ENCODE measurements at regions not wholly inside any gene's neighbourhood (a gene's known extent, or its start where the extent isn't known, plus 50 kb on each side); places are given as distances from the start of the nearest gene placed in this dataset.

DNA sequence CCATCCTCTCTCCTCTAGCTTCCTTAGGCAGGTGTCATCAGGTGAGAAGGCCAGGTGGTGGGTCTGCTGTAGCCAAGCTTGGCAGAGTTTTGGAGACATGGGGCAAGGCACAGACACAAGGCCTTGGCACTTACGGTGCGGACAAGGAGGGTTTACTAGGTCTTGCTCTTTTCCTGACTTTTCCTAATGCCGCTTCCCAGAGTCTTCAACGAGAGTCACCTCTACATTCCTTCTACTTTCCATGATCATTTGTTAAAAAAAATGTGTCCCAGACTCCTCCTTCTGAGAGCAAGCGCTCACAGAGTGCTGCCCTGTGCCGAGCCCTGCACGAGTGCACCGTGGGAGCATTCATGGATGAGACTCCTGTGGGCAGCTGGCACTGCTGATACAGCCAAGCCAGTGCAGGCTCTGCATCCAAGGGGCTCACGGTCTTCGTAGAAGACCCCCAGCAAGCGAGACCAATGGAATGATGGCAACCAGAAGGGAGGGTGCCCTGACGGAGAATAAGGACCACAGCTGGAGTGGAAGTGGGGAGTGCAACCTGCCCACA is 243.0 kb upstream of the MKI67 start:
- Histone ChIP-seq H3K36me3 (ENCODE audit: control insufficient read depth, insufficient read depth, low read length) (no peaks in the 10 kb centered on the region), H3K4me3 (ENCODE audit: low read length) (no peak overlapping the region), H3K9me3 (ENCODE audit: control insufficient read depth, low read length) (no peaks in the 10 kb centered on the region), H3K4me1 (ENCODE audit: control insufficient read depth, insufficient read depth, low read length) (no peaks in the 10 kb centered on the region), H3K9ac (ENCODE audit: low read length) (no peak overlapping the region), H3K27me3 (ENCODE audit: control insufficient read depth, insufficient read depth, low read length) (no peaks in the 10 kb centered on the region)

DNA sequence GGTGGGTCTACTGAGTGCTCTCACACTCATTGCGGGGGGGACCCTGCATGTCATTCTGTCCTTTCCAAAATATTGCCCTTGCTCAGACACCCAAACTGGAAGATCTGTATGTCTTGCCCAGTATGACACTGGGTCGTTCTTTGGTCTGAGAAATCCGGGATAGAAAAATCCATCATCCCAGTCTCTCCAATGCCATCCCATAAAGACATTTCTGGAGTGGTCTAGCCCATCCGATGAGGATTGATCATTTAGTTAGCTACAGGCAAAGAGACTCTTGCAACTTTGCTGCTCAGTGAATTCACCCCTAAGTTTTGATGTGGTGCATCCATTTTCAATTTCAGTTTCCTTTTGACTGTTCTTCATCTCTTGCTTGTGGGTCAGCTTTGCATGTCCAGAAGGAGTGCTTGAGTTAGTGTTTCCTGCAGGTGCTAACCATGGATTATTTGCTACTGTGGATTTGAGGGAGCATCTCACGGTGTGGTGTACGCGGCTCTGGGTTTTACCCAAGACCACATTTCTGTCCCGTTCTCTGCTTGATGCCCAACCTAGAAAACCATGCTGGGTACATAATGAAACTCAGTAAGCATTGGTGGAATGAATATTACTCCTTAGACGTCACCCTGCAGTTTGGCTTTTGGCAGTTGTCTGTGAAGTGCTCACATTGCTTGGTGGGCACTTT is 247.0 kb upstream of the MKI67 start:
- no peaks in the 10 kb centered on the region for H3K9me3 ChIP-seq (ENCODE audit: control insufficient read depth, low read length)
- no peaks in the 10 kb centered on the region for H3K36me3 ChIP-seq (ENCODE audit: control insufficient read depth, insufficient read depth, low read length)
- no peak overlapping the region for H3K4me3 ChIP-seq (ENCODE audit: low read length)
- no peak overlapping the region for H3K9ac ChIP-seq (ENCODE audit: low read length)
- no peaks in the 10 kb centered on the region for H3K4me1 ChIP-seq (ENCODE audit: control insufficient read depth, insufficient read depth, low read length)
- no peaks in the 10 kb centered on the region for H3K27me3 ChIP-seq (ENCODE audit: control insufficient read depth, insufficient read depth, low read length)

DNA sequence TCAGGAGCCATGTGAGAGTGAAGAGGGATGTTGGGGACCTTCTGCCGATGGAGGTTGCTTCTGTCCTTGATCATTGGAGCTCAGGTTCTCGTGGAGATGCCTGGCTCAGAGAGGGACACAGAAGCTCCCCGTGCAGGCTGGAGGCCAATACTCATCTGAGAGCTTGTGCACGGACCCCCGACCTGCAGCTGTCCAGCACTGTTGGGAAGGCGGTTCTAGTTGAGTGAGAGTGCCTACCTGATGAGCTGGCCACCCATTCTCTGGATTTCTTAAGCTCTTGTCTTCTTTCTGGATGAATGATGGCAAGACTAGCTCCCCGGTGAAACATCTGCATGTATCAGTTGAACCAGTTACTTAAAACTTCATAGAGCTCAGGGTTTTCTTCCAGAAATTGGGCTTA is 247.6 kb upstream of the MKI67 start:
- Histone ChIP-seq H3K4me1 (ENCODE audit: control insufficient read depth, insufficient read depth, low read length) (no peaks in the 10 kb centered on the region), H3K27me3 (ENCODE audit: control insufficient read depth, insufficient read depth, low read length) (no peaks in the 10 kb centered on the region), H3K9me3 (ENCODE audit: control insufficient read depth, low read length) (no peaks in the 10 kb centered on the region), H3K4me3 (ENCODE audit: low read length) (no peak overlapping the region), H3K36me3 (ENCODE audit: control insufficient read depth, insufficient read depth, low read length) (no peaks in the 10 kb centered on the region), H3K9ac (ENCODE audit: low read length) (no peak overlapping the region)

DNA sequence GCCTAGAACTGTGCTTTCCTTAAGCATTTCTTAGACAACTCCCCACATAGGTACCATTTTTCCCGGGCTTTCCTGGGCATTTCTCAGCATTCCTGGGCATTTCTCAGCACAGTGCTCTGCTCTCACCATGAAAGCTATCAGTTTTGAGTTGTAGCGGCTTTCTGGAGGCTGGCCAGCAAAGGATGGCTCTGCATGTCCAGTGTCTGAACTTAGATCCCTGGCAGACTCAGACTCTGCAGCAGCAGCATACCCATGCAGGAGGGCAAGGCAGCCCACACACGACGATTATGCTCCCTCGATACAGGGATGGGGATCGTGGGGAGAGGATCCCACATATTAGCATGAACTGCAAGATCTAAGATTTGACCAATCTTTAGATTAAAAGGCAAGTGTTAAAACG is 248.9 kb upstream of the MKI67 start:
- Histone ChIP-seq H3K9ac (ENCODE audit: low read length) (no peak overlapping the region), H3K4me1 (ENCODE audit: control insufficient read depth, insufficient read depth, low read length) (no peaks in the 10 kb centered on the region), H3K36me3 (ENCODE audit: control insufficient read depth, insufficient read depth, low read length) (no peaks in the 10 kb centered on the region), H3K27me3 (ENCODE audit: control insufficient read depth, insufficient read depth, low read length) (no peaks in the 10 kb centered on the region), H3K4me3 (ENCODE audit: low read length) (no peak overlapping the region), H3K9me3 (ENCODE audit: control insufficient read depth, low read length) (no peaks in the 10 kb centered on the region)

DNA sequence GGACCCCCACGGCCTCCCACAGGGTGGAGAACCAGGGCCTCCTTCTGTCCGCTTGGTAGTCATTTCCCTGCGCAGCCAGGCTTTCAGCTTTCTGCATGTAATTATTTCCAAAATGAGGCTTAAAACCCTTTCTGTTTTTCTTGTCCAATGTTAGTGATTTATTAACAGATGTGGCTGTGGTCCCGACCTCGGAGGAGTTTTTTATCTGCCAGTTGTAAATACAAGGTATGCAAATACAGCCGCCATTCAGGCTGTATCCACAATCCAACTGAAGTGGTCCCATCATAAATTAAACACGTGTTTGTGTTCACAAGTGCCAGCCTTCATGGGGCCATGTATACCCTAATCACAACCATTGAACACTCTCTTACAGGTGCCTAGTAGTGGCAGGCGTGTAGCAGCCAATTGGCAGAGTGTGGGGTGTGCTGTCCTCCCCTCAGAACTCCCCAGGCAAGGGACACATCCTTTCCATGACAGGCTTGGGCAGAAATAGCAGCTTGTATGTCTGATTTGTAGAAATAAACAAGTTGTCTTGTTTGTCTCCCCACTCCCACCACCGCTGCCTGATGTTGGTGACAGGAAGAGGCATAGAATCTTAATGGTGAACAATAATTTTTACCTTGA is 251.3 kb upstream of the MKI67 start:
- no peaks in the 10 kb centered on the region for H3K36me3 ChIP-seq (ENCODE audit: control insufficient read depth, insufficient read depth, low read length)
- H3K4me1 ChIP-seq (ENCODE audit: control insufficient read depth, insufficient read depth, low read length), result no peaks in the 10 kb centered on the region
- H3K27me3 ChIP-seq (ENCODE audit: control insufficient read depth, insufficient read depth, low read length), result no peaks in the 10 kb centered on the region
- H3K4me3 ChIP-seq (ENCODE audit: low read length), result no peak overlapping the region
- H3K9ac ChIP-seq (ENCODE audit: low read length), result no peak overlapping the region
- H3K9me3 ChIP-seq (ENCODE audit: control insufficient read depth, low read length), result no peaks in the 10 kb centered on the region

DNA sequence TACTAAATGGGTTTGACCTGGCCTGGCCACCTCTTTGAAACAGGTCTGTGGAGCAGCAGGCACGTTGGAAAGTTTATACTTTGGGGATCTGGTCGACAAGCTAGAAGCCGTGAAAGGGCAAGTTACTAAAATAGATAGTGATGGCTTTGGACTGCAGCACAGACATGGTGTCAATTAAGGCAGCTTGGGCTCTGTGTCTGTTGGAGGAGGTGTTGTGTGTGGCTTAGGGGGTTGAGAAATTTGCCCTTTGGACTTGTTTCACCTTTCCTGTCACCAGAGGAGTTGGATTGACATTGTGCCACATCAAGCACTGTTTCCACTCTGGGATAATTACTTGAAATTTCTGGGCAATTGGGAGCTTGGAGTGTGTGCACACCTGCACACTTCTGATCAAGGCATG is 251.8 kb upstream of the MKI67 start:
- no peaks in the 10 kb centered on the region for H3K9me3 ChIP-seq (ENCODE audit: control insufficient read depth, low read length)
- H3K9ac ChIP-seq (ENCODE audit: low read length), result no peak overlapping the region
- H3K4me1 ChIP-seq (ENCODE audit: control insufficient read depth, insufficient read depth, low read length), result no peaks in the 10 kb centered on the region
- no peaks in the 10 kb centered on the region for H3K36me3 ChIP-seq (ENCODE audit: control insufficient read depth, insufficient read depth, low read length)
- no peak overlapping the region for H3K4me3 ChIP-seq (ENCODE audit: low read length)
- H3K27me3 ChIP-seq (ENCODE audit: control insufficient read depth, insufficient read depth, low read length), result no peaks in the 10 kb centered on the region

DNA sequence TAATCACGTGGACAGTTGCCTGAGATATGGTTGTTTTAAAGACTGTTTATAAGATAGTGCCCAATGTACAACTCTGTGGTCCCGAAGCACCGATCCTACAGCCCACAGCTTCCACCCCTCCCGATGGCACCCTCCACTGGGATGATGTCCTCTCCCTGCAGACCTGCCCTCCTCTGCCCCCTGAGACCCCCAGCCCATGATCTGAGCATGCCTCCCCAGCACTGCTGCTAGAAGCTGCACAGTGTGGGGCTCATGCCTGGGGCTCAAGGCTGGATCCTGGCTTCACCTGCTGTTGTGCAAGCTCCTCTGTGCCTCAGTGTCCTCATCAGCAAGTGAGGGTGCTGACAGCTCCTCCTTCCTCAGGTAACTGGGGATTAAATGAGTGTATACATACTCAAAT is 254.7 kb upstream of the MKI67 start:
- H3K9ac ChIP-seq (ENCODE audit: low read length), result no peak overlapping the region
- no peak overlapping the region for H3K4me3 ChIP-seq (ENCODE audit: low read length)
- H3K36me3 ChIP-seq (ENCODE audit: control insufficient read depth, insufficient read depth, low read length), result no peaks in the 10 kb centered on the region
- no peaks in the 10 kb centered on the region for H3K9me3 ChIP-seq (ENCODE audit: control insufficient read depth, low read length)
- no peaks in the 10 kb centered on the region for H3K4me1 ChIP-seq (ENCODE audit: control insufficient read depth, insufficient read depth, low read length)
- H3K27me3 ChIP-seq (ENCODE audit: control insufficient read depth, insufficient read depth, low read length), result no peaks in the 10 kb centered on the region

DNA sequence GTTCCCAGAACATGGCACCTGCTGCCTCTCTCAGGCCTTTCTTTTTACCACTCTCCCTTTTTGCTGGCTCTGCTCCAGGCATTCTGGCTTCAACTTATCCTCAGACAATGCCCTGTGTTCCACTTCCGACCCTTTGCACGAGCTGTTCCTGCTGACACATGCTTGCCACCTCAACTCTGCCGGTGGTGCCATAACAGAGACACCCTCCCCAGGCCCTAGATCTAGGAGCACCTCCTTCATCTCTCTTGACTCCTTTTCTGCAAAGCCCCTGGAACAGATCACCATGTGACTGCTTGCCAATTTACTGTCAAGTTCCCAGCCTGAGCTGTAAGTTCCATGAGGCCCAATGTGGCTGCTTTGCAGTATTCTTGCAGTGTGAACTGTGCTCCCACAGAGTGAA is 256.0 kb upstream of the MKI67 start:
- Histone ChIP-seq H3K9me3 (ENCODE audit: control insufficient read depth, low read length) (no peaks in the 10 kb centered on the region), H3K27me3 (ENCODE audit: control insufficient read depth, insufficient read depth, low read length) (no peaks in the 10 kb centered on the region), H3K9ac (ENCODE audit: low read length) (no peak overlapping the region), H3K36me3 (ENCODE audit: control insufficient read depth, insufficient read depth, low read length) (no peaks in the 10 kb centered on the region), H3K4me3 (ENCODE audit: low read length) (no peak overlapping the region), H3K4me1 (ENCODE audit: control insufficient read depth, insufficient read depth, low read length) (no peaks in the 10 kb centered on the region)

DNA sequence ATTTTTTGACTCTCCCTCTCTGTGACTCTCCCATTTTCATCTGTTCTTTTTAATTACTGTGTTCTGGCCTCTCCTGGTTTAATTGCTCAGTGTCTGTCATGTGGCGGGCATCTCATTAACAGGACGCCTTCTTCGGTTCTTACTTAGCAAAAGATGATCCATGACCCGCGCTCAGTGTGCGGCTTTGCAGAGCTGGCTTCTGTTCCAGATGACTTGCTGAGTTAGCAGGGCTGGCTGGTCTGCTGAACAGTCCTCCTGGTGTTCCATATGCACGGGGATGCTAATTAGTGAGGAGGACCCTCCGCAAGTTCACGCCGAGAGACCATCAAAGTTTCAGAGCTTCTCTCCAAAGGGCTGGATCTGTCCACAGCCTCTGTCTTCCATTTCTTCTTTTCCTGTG is 258.6 kb upstream of the MKI67 start:
- H3K4me3 ChIP-seq (ENCODE audit: low read length), result no peak overlapping the region
- no peaks in the 10 kb centered on the region for H3K36me3 ChIP-seq (ENCODE audit: control insufficient read depth, insufficient read depth, low read length)
- H3K9ac ChIP-seq (ENCODE audit: low read length), result no peak overlapping the region
- no peaks in the 10 kb centered on the region for H3K9me3 ChIP-seq (ENCODE audit: control insufficient read depth, low read length)
- H3K4me1 ChIP-seq (ENCODE audit: control insufficient read depth, insufficient read depth, low read length), result no peaks in the 10 kb centered on the region
- no peaks in the 10 kb centered on the region for H3K27me3 ChIP-seq (ENCODE audit: control insufficient read depth, insufficient read depth, low read length)

DNA sequence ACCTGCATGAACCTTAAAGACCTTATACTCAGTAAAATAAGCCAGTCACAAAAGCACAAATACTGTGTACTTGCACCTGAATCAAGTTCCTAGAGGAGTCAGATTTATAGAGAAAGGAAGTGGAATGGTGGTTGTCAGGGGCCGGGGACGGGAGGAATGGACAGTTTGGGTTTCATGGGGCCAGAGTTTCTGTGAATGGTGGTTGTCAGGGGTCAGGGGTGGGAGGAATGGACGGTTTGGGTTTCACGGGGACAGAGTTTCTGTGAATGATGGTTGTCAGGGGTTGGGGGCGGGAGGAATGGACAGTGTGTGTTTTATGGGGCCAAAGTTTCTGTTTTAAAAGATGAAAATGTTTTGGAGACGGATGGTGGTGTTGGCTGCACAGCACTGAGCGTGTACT is 260.0 kb upstream of the MKI67 start:
- Histone ChIP-seq H3K9me3 (ENCODE audit: control insufficient read depth, low read length) (no peaks in the 10 kb centered on the region), H3K4me1 (ENCODE audit: control insufficient read depth, insufficient read depth, low read length) (no peaks in the 10 kb centered on the region), H3K9ac (ENCODE audit: low read length) (no peak overlapping the region), H3K4me3 (ENCODE audit: low read length) (no peak overlapping the region), H3K36me3 (ENCODE audit: control insufficient read depth, insufficient read depth, low read length) (no peaks in the 10 kb centered on the region), H3K27me3 (ENCODE audit: control insufficient read depth, insufficient read depth, low read length) (no peaks in the 10 kb centered on the region)

DNA sequence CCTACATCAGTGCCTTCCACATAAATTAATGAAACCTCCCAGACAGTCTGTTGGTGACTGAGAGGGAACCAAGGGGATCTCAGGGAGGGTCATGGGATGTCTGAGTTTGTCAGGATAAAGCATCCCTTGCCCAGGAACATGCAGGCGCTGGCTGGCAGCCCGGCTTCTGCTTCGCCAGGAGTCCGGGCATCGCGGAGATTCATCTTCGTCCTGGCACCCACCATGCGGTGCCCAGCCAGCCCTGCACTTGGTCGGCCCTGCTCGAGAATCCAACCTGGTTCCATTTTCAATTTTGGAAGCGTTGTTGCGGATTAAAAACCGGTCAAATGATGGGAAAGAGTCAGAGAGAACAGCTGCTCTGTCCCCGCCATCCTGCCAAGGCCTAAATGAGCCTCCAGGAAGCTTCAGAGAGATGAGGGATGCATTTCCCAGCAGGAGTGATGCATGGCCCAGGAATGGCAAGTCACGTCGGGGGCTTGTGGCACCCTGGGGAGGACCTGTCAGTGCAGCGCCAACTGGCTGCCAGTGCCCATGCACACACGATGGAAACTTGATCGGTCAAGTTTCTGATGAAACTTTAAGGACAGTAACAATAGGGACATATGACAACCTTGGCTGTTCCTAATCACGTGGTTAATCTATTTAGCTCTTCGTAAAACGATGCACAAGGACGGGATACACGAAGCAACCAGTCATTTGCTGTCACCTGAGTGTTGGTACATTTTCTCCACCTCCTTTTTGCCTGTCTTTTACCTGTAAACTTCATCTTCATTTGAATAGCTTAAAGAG is 260.8 kb upstream of the MKI67 start:
- Histone ChIP-seq H3K9ac (ENCODE audit: low read length) (no peak overlapping the region), H3K27me3 (ENCODE audit: control insufficient read depth, insufficient read depth, low read length) (no peaks in the 10 kb centered on the region), H3K4me1 (ENCODE audit: control insufficient read depth, insufficient read depth, low read length) (no peaks in the 10 kb centered on the region), H3K9me3 (ENCODE audit: control insufficient read depth, low read length) (no peaks in the 10 kb centered on the region), H3K4me3 (ENCODE audit: low read length) (no peak overlapping the region), H3K36me3 (ENCODE audit: control insufficient read depth, insufficient read depth, low read length) (no peaks in the 10 kb centered on the region)

DNA sequence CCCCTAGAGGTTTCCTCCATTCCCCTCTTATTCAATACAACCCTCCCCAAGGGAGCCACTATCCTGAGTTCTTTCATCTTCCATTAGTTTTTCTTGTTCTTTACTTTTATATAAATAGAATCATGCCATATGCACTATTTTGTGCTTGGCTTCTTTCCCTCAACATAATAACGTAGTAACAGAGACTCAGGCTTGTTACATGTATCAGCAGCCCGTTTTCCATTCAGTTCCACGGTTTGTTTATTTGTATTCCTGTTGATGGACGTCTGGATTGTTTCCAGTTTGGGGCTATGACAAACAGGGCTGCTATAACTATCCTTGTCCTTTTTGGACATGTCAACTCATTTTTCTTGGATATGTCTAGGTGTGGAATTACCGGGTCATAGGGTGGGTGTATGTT is 264.4 kb upstream of the MKI67 start:
- Histone ChIP-seq H3K27me3 (ENCODE audit: control insufficient read depth, insufficient read depth, low read length) (no peaks in the 10 kb centered on the region), H3K36me3 (ENCODE audit: control insufficient read depth, insufficient read depth, low read length) (no peaks in the 10 kb centered on the region), H3K4me1 (ENCODE audit: control insufficient read depth, insufficient read depth, low read length) (no peaks in the 10 kb centered on the region), H3K4me3 (ENCODE audit: low read length) (no peak overlapping the region), H3K9me3 (ENCODE audit: control insufficient read depth, low read length) (no peaks in the 10 kb centered on the region), H3K9ac (ENCODE audit: low read length) (no peak overlapping the region)

Data from mucosa of stomach (tissue), 1 donor.